T-helper 2 cell treated with Interferon-gamma antibody and Interleukin-4, amounts not matched to agents 5 μg/mL and 100 μg/mL, for 36 hours (primary cell): ENCODE measurements at regions not wholly inside any gene's neighbourhood (a gene's known extent, or its start where the extent isn't known, plus 50 kb on each side); places are given as distances from the start of the nearest gene placed in this dataset.

Source experiments
- DNase-seq: peaks from one replicate; pipeline ENCODE4 v3.0.0; 2021; ENCODE audit warnings: low spot score
- H3K27ac Mint-ChIP-seq: one replicate; pipeline ENCODE4 v1.8.0; 2021; ENCODE audit warnings: mild to moderate bottlenecking, mixed read lengths
- H3K27me3 Mint-ChIP-seq: one replicate; pipeline ENCODE4 v1.8.0; 2021; ENCODE audit warnings: low read depth, mixed read lengths
- H3K36me3 Mint-ChIP-seq: one replicate; pipeline ENCODE4 v1.8.0; 2021; ENCODE audit warnings: low read depth, mixed read lengths
- H3K4me1 Mint-ChIP-seq: one replicate; pipeline ENCODE4 v1.8.0; 2021; ENCODE audit warnings: low read depth, mixed read lengths
- H3K4me3 Mint-ChIP-seq: one replicate; pipeline ENCODE4 v1.8.0; 2022; ENCODE audit warnings: mild to moderate bottlenecking, moderate library complexity, mixed read lengths
- H3K9me3 Mint-ChIP-seq: one replicate; pipeline ENCODE4 v1.8.0; 2021; ENCODE audit warnings: mixed read lengths

DNA sequence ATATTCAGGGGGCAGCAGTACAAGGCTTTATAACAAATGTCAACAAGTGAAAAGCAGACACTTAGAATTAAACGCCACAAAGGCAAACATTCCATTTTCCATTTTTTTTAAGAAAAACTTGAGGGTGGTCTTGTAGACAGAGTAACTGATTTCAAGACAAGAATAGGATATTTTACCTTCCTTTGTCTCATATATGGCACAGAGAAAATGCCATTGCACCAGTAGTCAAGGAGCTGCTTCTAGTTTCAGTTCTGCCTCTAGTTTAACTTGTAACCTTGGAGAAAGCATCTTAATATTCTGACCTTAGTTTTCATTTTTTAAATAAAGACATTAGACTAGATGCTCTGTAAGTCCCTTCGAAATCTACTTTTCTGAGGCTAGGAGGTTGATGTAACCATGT is 355.3 kb upstream of the KCNN2 start:
- no peak for DNase-seq
- H3K27ac Mint-ChIP-seq: no peak overlapping the region
- no peak overlapping the region for H3K4me3 Mint-ChIP-seq
- H3K9me3 Mint-ChIP-seq: no peaks in the 10 kb centered on the region
- no peaks in the 10 kb centered on the region for H3K27me3 Mint-ChIP-seq
- H3K4me1 Mint-ChIP-seq: no peaks in the 10 kb centered on the region
- no peaks in the 10 kb centered on the region for H3K36me3 Mint-ChIP-seq

- no peaks in the 10 kb centered on the region for H3K27me3 Mint-ChIP-seq
- no peaks in the 10 kb centered on the region for H3K4me1 Mint-ChIP-seq
- H3K36me3 Mint-ChIP-seq: no peaks in the 10 kb centered on the region
- no peak for DNase-seq
- H3K9me3 Mint-ChIP-seq: no peaks in the 10 kb centered on the region
- no peak overlapping the region for H3K4me3 Mint-ChIP-seq
- H3K27ac Mint-ChIP-seq: no peak overlapping the region
Observed at GRCh38 chr5:114007678-114008077, 354.2 kb upstream of the KCNN2 start.

- Mint-ChIP-seq H3K4me1 (no peaks in the 10 kb centered on the region), H3K27ac (no peak overlapping the region), H3K27me3 (no peaks in the 10 kb centered on the region), H3K4me3 (no peak overlapping the region), H3K36me3 (no peaks in the 10 kb centered on the region), H3K9me3 (no peaks in the 10 kb centered on the region)
- no peak for DNase-seq
Observed at GRCh38 chr5:114010362-114010761, 351.5 kb upstream of the KCNN2 start.

- H3K27ac Mint-ChIP-seq: no peak overlapping the region
- DNase-seq: no peak
- no peaks in the 10 kb centered on the region for H3K27me3 Mint-ChIP-seq
- no peak overlapping the region for H3K4me3 Mint-ChIP-seq
- no peaks in the 10 kb centered on the region for H3K4me1 Mint-ChIP-seq
- H3K9me3 Mint-ChIP-seq: peaks cover 4% of the 10 kb centered on the region
- H3K36me3 Mint-ChIP-seq: no peaks in the 10 kb centered on the region
Observed at GRCh38 chr5:114018186-114018585, 343.7 kb upstream of the KCNN2 start.

DNA sequence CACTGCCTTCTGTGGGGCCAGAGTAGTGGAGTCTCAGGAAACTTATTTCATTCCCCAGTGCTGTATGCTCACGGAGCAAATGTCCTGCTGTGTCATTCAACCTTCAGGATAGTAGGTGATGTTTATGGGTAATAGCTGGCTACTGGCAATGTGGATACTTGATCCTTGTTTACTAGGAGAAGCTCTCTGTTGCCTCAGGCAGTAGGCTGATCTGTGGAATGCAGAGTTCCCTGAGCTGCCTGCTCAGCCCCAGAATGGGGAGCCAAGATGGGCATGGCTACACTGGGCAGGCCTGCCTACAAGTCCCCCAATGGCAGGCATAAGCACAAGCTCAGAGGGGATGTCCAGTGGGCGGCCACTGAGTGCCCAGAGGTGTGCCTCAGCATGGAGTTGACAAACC is 323.1 kb upstream of the KCNN2 start:
- DNase-seq: no peak
- H3K36me3 Mint-ChIP-seq: no peaks in the 10 kb centered on the region
- no peak overlapping the region for H3K4me3 Mint-ChIP-seq
- no peak overlapping the region for H3K27ac Mint-ChIP-seq
- H3K27me3 Mint-ChIP-seq: no peaks in the 10 kb centered on the region
- no peaks in the 10 kb centered on the region for H3K4me1 Mint-ChIP-seq
- H3K9me3 Mint-ChIP-seq: peaks cover 17% of the 10 kb centered on the region

DNA sequence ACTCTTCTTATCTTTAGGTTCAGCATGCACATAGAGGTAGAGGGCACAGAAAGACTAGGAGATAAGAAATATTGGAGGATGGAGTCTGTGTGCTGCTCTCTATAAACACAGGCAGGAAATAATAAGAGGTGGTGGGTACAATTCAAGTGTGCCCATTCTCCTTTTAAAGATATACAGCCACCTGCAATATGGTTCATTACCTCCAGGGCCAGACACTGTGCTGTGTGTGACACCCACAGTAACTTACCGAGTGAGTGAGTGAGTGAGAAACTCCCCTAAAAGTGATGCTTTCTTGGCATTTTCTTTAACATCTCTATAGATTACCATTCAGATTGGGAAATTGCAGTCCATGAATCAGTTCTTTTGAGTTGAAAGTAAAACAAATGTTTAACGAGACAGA is 311.8 kb upstream of the KCNN2 start:
- Mint-ChIP-seq H3K27me3 (peaks cover 16% of the 10 kb centered on the region), H3K36me3 (no peaks in the 10 kb centered on the region), H3K27ac (no peak overlapping the region), H3K9me3 (no peaks in the 10 kb centered on the region), H3K4me3 (no peak overlapping the region), H3K4me1 (no peaks in the 10 kb centered on the region)
- DNase-seq: no peak

GRCh38 chr5:114053372-114053771 is 308.5 kb upstream of the KCNN2 start:
- Mint-ChIP-seq H3K9me3 (no peaks in the 10 kb centered on the region), H3K4me3 (no peak overlapping the region)

DNA sequence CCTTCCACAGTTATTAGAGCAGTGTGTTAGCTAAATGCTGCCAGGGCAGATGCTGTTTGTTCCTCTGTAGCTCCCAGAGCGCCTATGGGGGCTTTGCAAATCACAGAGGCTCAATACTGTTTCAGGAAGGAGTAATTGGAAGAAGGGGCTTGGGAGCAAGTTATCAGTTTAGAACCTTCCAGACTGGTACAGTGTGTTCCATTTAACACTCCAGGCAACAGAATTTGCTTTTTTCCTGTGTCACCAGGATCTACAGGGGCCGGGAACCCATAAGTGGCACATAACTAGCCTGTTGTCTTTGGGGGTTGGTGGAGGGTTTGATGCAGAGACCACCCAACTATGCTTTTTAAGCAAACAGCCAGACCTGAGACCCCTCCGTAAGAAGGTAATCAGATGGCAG is 307.3 kb upstream of the KCNN2 start:
- peaks cover 32% of the 10 kb centered on the region for H3K27me3 Mint-ChIP-seq
- no peak overlapping the region for H3K4me3 Mint-ChIP-seq
- H3K36me3 Mint-ChIP-seq: no peaks in the 10 kb centered on the region
- no peak for DNase-seq
- H3K27ac Mint-ChIP-seq: no peak overlapping the region
- no peaks in the 10 kb centered on the region for H3K9me3 Mint-ChIP-seq
- no peaks in the 10 kb centered on the region for H3K4me1 Mint-ChIP-seq

More at GRCh38 chr5:114053372-114053771, 308.5 kb upstream of the KCNN2 start:
- Mint-ChIP-seq H3K4me1 (no peaks in the 10 kb centered on the region), H3K27ac (no peak overlapping the region), H3K36me3 (no peaks in the 10 kb centered on the region), H3K27me3 (peaks cover 32% of the 10 kb centered on the region)
- DNase-seq: no peak

GRCh38 chr5:114055318-114056184 is 306.3 kb upstream of the KCNN2 start:
- DNase-seq: no peak
- Mint-ChIP-seq H3K27ac (no peak overlapping the region), H3K4me1 (no peaks in the 10 kb centered on the region), H3K27me3 (peaks cover 32% of the 10 kb centered on the region), H3K4me3 (no peak overlapping the region), H3K36me3 (no peaks in the 10 kb centered on the region), H3K9me3 (no peaks in the 10 kb centered on the region)

DNA sequence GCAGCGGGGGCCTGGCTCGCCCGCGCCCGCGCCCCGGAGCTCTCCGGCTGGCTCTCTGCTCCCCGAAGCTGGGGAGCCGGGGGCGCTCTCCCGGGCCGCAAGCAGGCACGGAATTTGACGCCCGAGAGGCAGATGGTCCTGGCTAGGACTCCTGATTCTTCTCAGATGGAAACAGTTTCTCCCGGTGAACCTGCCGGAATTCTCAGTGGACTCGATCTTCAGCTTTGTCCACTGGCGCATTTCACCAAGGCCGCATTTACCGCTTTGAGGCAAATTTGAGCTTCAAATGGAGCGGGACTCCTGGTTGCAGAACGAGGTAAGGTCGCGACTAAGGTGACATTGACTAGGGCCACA is 305.7 kb upstream of the KCNN2 start:
- Mint-ChIP-seq H3K4me3 (no peak overlapping the region), H3K27me3 (peaks cover 32% of the 10 kb centered on the region), H3K36me3 (no peaks in the 10 kb centered on the region), H3K9me3 (no peaks in the 10 kb centered on the region), H3K4me1 (no peaks in the 10 kb centered on the region), H3K27ac (no peak overlapping the region)
- DNase-seq: no peak

GRCh38 chr5:114060866-114061265 is 301.0 kb upstream of the KCNN2 start:
- no peaks in the 10 kb centered on the region for H3K36me3 Mint-ChIP-seq
- no peak overlapping the region for H3K27ac Mint-ChIP-seq
- H3K27me3 Mint-ChIP-seq: peaks cover 10% of the 10 kb centered on the region
- H3K4me1 Mint-ChIP-seq: no peaks in the 10 kb centered on the region
- DNase-seq: no peak
- H3K9me3 Mint-ChIP-seq: no peaks in the 10 kb centered on the region
- no peak overlapping the region for H3K4me3 Mint-ChIP-seq

- Mint-ChIP-seq H3K27me3 (no peaks in the 10 kb centered on the region), H3K36me3 (no peaks in the 10 kb centered on the region), H3K27ac (no peak overlapping the region), H3K4me3 (no peak overlapping the region), H3K9me3 (no peaks in the 10 kb centered on the region), H3K4me1 (no peaks in the 10 kb centered on the region)
- DNase-seq: no peak
Observed at GRCh38 chr5:114062932-114063867, 298.7 kb upstream of the KCNN2 start.

- H3K4me3 Mint-ChIP-seq: no peak overlapping the region
Observed at GRCh38 chr5:114065912-114066311, 296.0 kb upstream of the KCNN2 start.

GRCh38 chr5:114070093-114070722 is 291.7 kb upstream of the KCNN2 start:
- Mint-ChIP-seq H3K4me1 (no peaks in the 10 kb centered on the region), H3K36me3 (no peaks in the 10 kb centered on the region), H3K27me3 (no peaks in the 10 kb centered on the region), H3K4me3 (no peak overlapping the region), H3K9me3 (no peaks in the 10 kb centered on the region), H3K27ac (no peak overlapping the region)
- DNase-seq: no peak

More at GRCh38 chr5:114065912-114066311, 296.0 kb upstream of the KCNN2 start:
- H3K9me3 Mint-ChIP-seq: no peaks in the 10 kb centered on the region
- DNase-seq: no peak
- H3K36me3 Mint-ChIP-seq: no peaks in the 10 kb centered on the region
- H3K27me3 Mint-ChIP-seq: no peaks in the 10 kb centered on the region
- no peaks in the 10 kb centered on the region for H3K4me1 Mint-ChIP-seq
- H3K27ac Mint-ChIP-seq: no peak overlapping the region
